K562 (cell line): ENCODE measurements at regions not wholly inside any gene's neighbourhood (a gene's known extent, or its start where the extent isn't known, plus 50 kb on each side); places are given as distances from the start of the nearest gene placed in this dataset.

ENCODE experiments used
- ATAC-seq: fragments of 200-7000 bp; cut with Tn5 transposase; 3 replicates; pipeline ENCODE4 v1.9.1; 2020; ENCODE audit warnings: moderate library complexity
- BruUV-seq: library from RNA; stranded (reverse); fragments of 400-500 nt; replicated peaks from 2 replicates; lab custom pipeline; 2021; lab: Mats Ljungman, UMichigan
- CTCF ChIA-PET: fragments of 300-600 bp; formaldehyde crosslinking; extraction: SDS; loops from one replicate; lab custom pipeline; 2021; ENCODE audit warnings: low intra/inter-chr PET ratio; lab: Yijun Ruan, JAX
- POLR2A ChIA-PET: fragments of 300-600, 350-650 bp; sonication (Branson Sonifier 250); formaldehyde crosslinking; extraction: SDS; loops from one replicate; lab custom pipeline; 2021; ENCODE audit warnings: antibody characterized with exemption, inconsistent platforms; lab: Yijun Ruan, JAX
- DNase-seq, 4 experiments: peaks; one replicate each; pipeline versions ENCODE4 v3.0.0 to v3.0.0-alpha.2; 2011 to 2018; ENCODE audit warnings: low spot score in 3 of 4, mixed read lengths in 3 of 4; ENCODE audit errors: extremely low read depth in 1 of 4
- FAIRE-seq: peaks from 2 replicates; lab custom pipeline; 2011; peaks lifted over from hg19 to GRCh38; lab: Jason Lieb, UNC
- H2AFZ ChIP-seq: 2 replicates; pipeline ENCODE4 v1.6.0; 2011; ENCODE audit warnings: low read depth, low read length, control low read depth, inconsistent platforms
- H3K27ac ChIP-seq: fragments of 200-600 bp; 3 replicates; pipeline ENCODE4 v1.8.0; 2011; ENCODE audit warnings: low read depth, mild to moderate bottlenecking, control low read depth, inconsistent platforms, low read length, moderate library complexity, mixed read lengths; ENCODE audit errors: extremely low read depth
- H3K27me3 ChIP-seq, 2 experiments: fragments of 300-600 bp in 1 of 2; 2 replicates in 1 of 2; 3 replicates in 1 of 2; pipeline versions ENCODE4 v1.6.0 to v1.8.0; 2011; ENCODE audit warnings: inconsistent platforms in 2 of 2, low read length in 2 of 2, mild to moderate bottlenecking in 1 of 2, mixed read lengths in 1 of 2, moderate library complexity in 1 of 2; ENCODE audit not compliant: control insufficient read depth in 2 of 2, insufficient read depth in 2 of 2
- H3K36me3 ChIP-seq: fragments of 300-600 bp; 3 replicates; pipeline ENCODE4 v1.8.0; 2011; ENCODE audit warnings: mild to moderate bottlenecking, low read length, inconsistent platforms; ENCODE audit not compliant: control insufficient read depth, insufficient read depth
- H3K4me1 ChIP-seq, 2 experiments: fragments of 200-600 bp in 1 of 2; replicated peaks in 1 of 2; 2 replicates in 1 of 2; 3 replicates in 1 of 2; pipeline versions ENCODE4 v1.5.1 to v1.8.0; 2011; ENCODE audit warnings: inconsistent platforms in 2 of 2, low read length in 2 of 2, mild to moderate bottlenecking in 1 of 2, mixed read lengths in 1 of 2, moderate library complexity in 1 of 2; ENCODE audit not compliant: control insufficient read depth in 2 of 2, insufficient read depth in 2 of 2
- H3K4me2 ChIP-seq: 2 replicates; pipeline ENCODE4 v1.6.1; 2011; ENCODE audit warnings: low read length, control low read depth, inconsistent platforms, mixed read lengths; ENCODE audit not compliant: insufficient read depth
- H3K4me3 ChIP-seq: fragments of 200-600 bp; sonication (generic), shearing (Covaris generic); 2 replicates; pipeline ENCODE4 v1.5.1; 2016; ENCODE audit warnings: control low read depth, inconsistent platforms
- H3K79me2 ChIP-seq: fragments of 200-600 bp; 3 replicates; pipeline ENCODE4 v1.8.0; 2011; ENCODE audit warnings: low read length, inconsistent platforms; ENCODE audit not compliant: control insufficient read depth, insufficient read depth
- H3K9ac ChIP-seq, 2 experiments: 2 replicates each; pipeline versions ENCODE4 v1.6.0 to v1.6.1; 2011; ENCODE audit warnings: low read depth in 2 of 2, low read length in 2 of 2, control low read depth in 1 of 2, inconsistent platforms in 1 of 2, mild to moderate bottlenecking in 1 of 2, mixed read lengths in 1 of 2; ENCODE audit not compliant: insufficient read depth in 1 of 2
- H3K9me1 ChIP-seq: one replicate; pipeline ENCODE4 v1.6.0; 2011; ENCODE audit warnings: inconsistent platforms, mild to moderate bottlenecking, low read length, moderate library complexity; ENCODE audit not compliant: control insufficient read depth, insufficient read depth
- H3K9me3 ChIP-seq: replicated peaks from 2 replicates; pipeline ENCODE4 v1.5.1; 2011; ENCODE audit warnings: low read depth, low read length, inconsistent platforms; ENCODE audit not compliant: control insufficient read depth, insufficient read depth
- H4K20me1 ChIP-seq: replicated peaks from 2 replicates; pipeline ENCODE4 v1.6.1; 2011; ENCODE audit warnings: low read length, inconsistent platforms, mixed read lengths; ENCODE audit not compliant: control insufficient read depth, insufficient read depth
- C11orf30 ChIP-seq: fragments of 450-650 bp; IDR thresholded peaks from 2 replicates; pipeline ENCODE4 v1.6.1; 2016; ENCODE audit warnings: low read depth, mild to moderate bottlenecking
- CTCF ChIP-seq, 3 experiments: IDR thresholded peaks in 2 of 3; conservative IDR thresholded peaks in 1 of 3; 2 replicates each; pipeline ENCODE4 v1.5.1; 2011 to 2012; ENCODE audit warnings: low read length in 3 of 3, mild to moderate bottlenecking in 3 of 3, control low read depth in 2 of 3, improper control_type of control experiment in 1 of 3, inconsistent platforms in 1 of 3, low read depth in 1 of 3, mixed read lengths in 1 of 3, moderate library complexity in 1 of 3; ENCODE audit not compliant: insufficient read depth in 2 of 3
- FOS ChIP-seq: IDR thresholded peaks from 3 replicates; pipeline ENCODE4 v1.6.1; 2011; ENCODE audit not compliant: insufficient read length; ENCODE audit errors: extremely low read depth
- HNRNPLL ChIP-seq: fragments of 200-400 bp; formaldehyde crosslinking; IDR thresholded peaks from 2 replicates; pipeline ENCODE4 v1.6.1; 2017; ENCODE audit warnings: low read length, low read depth, mild to moderate bottlenecking; ENCODE audit not compliant: poor library complexity, severe bottlenecking
- KAT8 ChIP-seq: fragments of 450-650 bp; IDR thresholded peaks from 2 replicates; pipeline ENCODE4 v1.6.1; 2016; ENCODE audit warnings: low read depth, mild to moderate bottlenecking
- MAFG ChIP-seq: fragments of 450-650 bp; conservative IDR thresholded peaks from 2 replicates; pipeline ENCODE4 v1.6.1; 2016; ENCODE audit warnings: missing genetic modification characterization, missing compliant biosample characterization
- PPARD ChIP-seq: fragments of 250-450 bp; sonication (Bioruptor Pico); IDR thresholded peaks from 2 replicates; pipeline ENCODE4 v1.8.0; 2022; ENCODE audit warnings: inconsistent platforms, mild to moderate bottlenecking, moderate library complexity
- TAF1 ChIP-seq: IDR thresholded peaks from 2 replicates; pipeline ENCODE4 v1.6.1; 2011; ENCODE audit warnings: mild to moderate bottlenecking, low read length, moderate library complexity; ENCODE audit not compliant: insufficient read depth, control insufficient read depth, severe bottlenecking; ENCODE audit errors: extremely low read depth
- TAF9B ChIP-seq: fragments of 450-650 bp; IDR thresholded peaks from 2 replicates; pipeline ENCODE4 v1.6.1; 2018; ENCODE audit warnings: mild to moderate bottlenecking; ENCODE audit not compliant: partially characterized antibody
- ZNF232 ChIP-seq: sonication (generic); formaldehyde crosslinking; IDR thresholded peaks from 2 replicates; pipeline ENCODE4 v1.8.0; 2022; ENCODE audit warnings: mild to moderate bottlenecking, missing genetic modification reagents
- ZNF316 ChIP-seq: fragments of 450-650 bp; IDR thresholded peaks from 2 replicates; pipeline ENCODE4 v1.6.1; 2016
- WGBS: fragments of 100-300 bp; shearing (Covaris generic); methylation state at CpG from one replicate; pipeline ENCODE4 v1.1.6; 2016; ENCODE audit warnings: low coverage, mixed read lengths; ENCODE audit not compliant: insufficient coverage; ENCODE audit errors: missing lambda C conversion rate; 5-methylcytosine and 5-hydroxymethylcytosine counted together
- in situ Hi-C: fragments of 300-500 bp; cut with MboI; formaldehyde crosslinking; loops from 4 replicates; pipeline ENCODE4 v1.15.0; 2018; ENCODE audit warnings: inconsistent platforms, mixed read lengths
- intact Hi-C: fragments of 100-400 bp; cut with micrococcal nuclease; formaldehyde crosslinking; loops from 2 replicates; pipeline ENCODE4 v1.14.2; 2022

GRCh38 chr18:25818505-25818904 is 271.9 kb downstream of the SS18 start:
- no peak for FAIRE-seq
- no TSS peak for BruUV-seq
- DNase-seq, result no peak

GRCh38 chr18:25817546-25818237 is 272.7 kb downstream of the SS18 start:
- no peak overlapping the region for H3K27ac ChIP-seq
- in situ Hi-C loops, result no loop called here
- intact Hi-C loops, result no loop called here
- H2AFZ ChIP-seq, result no peak overlapping the region
- WGBS, result 3% methylated on average over 5 of the region's 5 CpGs
- no peaks in the 10 kb centered on the region for H4K20me1 ChIP-seq
- no TSS peak for BruUV-seq
- no peaks in the 10 kb centered on the region for H3K9me1 ChIP-seq
- H3K4me1 ChIP-seq, result no peaks in the 10 kb centered on the region
- H3K36me3 ChIP-seq, result no peaks in the 10 kb centered on the region
- H3K9me3 ChIP-seq, result no peaks in the 10 kb centered on the region
- TF ChIP-seq ZNF232 (CRISPR knock-in tag), result no peak
- TF ChIP-seq PPARD (CRISPR knock-in tag), result no peak
- TF ChIP-seq CTCF (IDR thresholded peaks at IDR 0.05 in 2 of 3, conservative IDR thresholded peaks at IDR 0.05 in 1 of 3; ENCODE audit: insufficient read depth in 2 of 3, low read depth in 1 of 3, low read length in 3 of 3), result no peak
- TF ChIP-seq TAF1, result no peak
- no peak for TF ChIP-seq KAT8
- no peak for TF ChIP-seq FOS
- CTCF ChIA-PET, result no interaction called here
- H3K4me2 ChIP-seq, result no peak overlapping the region
- no peak overlapping the region for H3K9ac ChIP-seq
- no peaks in the 10 kb centered on the region for H3K79me2 ChIP-seq
- FAIRE-seq (no peak), ATAC-seq (no peak), DNase-seq (no peak)
- POLR2A ChIA-PET, result no interaction called here
- no peak overlapping the region for H3K4me3 ChIP-seq
- H3K27me3 ChIP-seq, result no peaks in the 10 kb centered on the region

More at GRCh38 chr18:25818505-25818904, 271.9 kb downstream of the SS18 start:
- under 1% methylated on average over 6 of the region's 6 CpGs for WGBS
- Histone ChIP-seq H3K9me1 (no peaks in the 10 kb centered on the region), H3K9me3 (no peaks in the 10 kb centered on the region), H3K4me1 (no peaks in the 10 kb centered on the region), H3K79me2 (no peaks in the 10 kb centered on the region), H3K36me3 (no peaks in the 10 kb centered on the region), H2AFZ (no peak overlapping the region), H3K9ac (no peak overlapping the region), H3K4me2 (no peak overlapping the region), H3K27me3 (no peaks in the 10 kb centered on the region), H3K27ac (no peak overlapping the region), H3K4me3 (no peak overlapping the region), H4K20me1 (no peaks in the 10 kb centered on the region)
- ChIA-PET CTCF (no interaction called here), POLR2A (no interaction called here)
- in situ Hi-C loops (no loop called here), intact Hi-C loops (no loop called here)
- peak; percentile 29; the same call in 1 of the 2 replicates for TF ChIP-seq MAFG (tag)
- no peak for TF ChIP-seq HNRNPLL
- no peak for TF ChIP-seq TAF9B
- peak; percentile 41; the same call in 1 of the 2 replicates for TF ChIP-seq C11orf30
- peak; percentile 48; the same call in 1 of the 2 replicates for TF ChIP-seq ZNF316
- ATAC-seq, result no peak
